G401 (cell line): ENCODE measurements at regions not wholly inside any gene's neighbourhood (a gene's known extent, or its start where the extent isn't known, plus 50 kb on each side); places are given as distances from the start of the nearest gene placed in this dataset.

Experiments used
- DNase-seq: peaks from one replicate; pipeline ENCODE4 v3.0.0-alpha.2; 2015; ENCODE audit warnings: low spot score
- in situ Hi-C: cut with HindIII; loops from 2 replicates; pipeline ENCODE4 v1.10.0; 2016; ENCODE audit warnings: low sequenced_read_pairs, mixed read lengths

DNA sequence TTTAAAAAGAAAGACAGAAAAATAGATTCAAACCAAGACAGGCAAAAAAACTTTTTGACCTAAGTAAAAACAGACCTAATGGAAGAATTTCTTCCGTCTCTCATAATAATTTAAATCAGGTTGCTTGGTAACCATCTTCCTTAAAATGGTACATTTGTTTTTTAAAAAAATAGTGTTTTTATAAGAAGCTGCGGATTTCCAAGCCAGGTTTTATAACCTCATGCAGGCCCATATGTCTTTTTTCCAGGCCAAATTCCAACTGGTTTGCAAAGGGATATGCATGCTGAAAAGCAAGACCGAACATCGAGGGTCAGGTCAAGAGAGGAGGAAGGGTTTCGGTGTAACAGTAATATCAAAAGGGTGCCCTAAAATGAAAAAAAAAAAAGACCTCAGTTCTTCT lies 172.9 kb downstream of the MAIP1 start:
- in situ Hi-C loops = no loop called here
- DNase-seq = peak; percentile 52

DNA sequence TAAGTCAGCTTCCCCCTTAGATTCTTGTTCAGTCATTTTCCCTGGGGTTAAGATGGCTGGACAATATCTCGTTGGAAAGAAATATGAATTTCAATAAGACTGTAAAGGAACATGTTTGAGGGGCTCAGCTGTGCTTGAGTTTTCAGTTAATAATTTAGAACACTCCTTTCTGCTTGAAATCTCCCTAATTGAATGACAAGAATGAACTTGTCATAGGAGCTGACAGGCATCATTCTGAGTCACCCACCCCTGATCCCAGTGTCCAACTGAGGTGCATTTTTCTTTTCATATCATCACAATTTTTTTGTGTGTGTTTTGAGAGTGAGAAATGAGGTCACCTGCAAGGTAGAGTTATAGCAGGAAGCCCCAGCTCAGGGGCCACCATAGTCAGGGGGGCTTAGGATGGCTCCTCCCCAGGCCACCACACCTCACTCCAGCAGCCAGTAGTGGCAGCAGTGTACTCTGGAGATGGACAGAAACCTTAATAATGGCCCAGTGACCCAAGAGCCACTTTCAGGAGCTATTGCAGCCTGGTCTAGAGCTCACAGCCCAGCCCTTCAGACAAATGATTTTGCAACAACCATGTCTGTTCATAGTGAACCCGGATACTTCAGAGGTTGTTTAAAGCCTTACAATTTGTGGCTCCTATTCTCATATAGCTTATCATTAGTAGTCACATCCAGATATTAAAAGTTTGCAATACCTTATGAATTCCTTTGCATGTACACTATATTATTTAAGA lies 174.5 kb downstream of the MAIP1 start:
- no peak for DNase-seq
- in situ Hi-C loops = no loop called here

DNA sequence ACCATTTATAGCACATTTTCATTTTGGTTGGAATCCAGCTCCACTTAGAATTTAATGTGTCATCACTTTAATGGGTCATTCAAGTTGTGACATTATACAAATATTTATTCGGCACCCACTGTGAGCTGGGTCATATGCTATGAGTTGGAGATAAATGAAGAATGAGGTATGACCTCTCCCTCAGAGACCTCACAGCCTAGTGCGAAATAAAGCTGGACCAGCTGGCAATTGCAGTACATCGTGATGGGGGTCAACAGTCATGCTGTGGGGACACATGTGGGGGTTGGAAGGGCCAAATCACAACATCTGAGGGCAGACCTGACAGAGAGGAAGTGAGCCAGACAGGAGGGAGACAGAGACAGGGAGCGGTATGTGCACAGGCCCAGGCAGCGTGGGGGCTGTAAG lies 175.4 kb downstream of the MAIP1 start:
- no peak for DNase-seq
- in situ Hi-C loops = no loop called here

DNA sequence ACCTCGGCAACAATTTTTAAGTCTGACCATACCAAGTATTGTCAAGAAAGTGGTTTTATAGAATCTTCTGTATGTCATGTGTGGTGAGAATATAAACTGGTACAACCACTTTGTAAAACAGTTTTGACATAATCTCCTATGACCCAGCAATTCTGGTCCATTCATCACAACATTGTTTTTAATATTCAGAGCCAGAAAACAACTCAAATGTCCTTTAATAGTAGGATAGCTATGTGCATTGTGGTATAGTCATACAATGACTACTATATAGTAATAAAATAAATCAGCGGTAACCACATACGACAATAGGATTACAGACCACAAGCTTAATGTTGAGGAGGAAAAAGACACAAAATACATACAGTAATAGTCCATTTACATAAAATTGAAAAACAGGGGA lies 175.2 kb upstream of the SPATS2L start:
- no peak for DNase-seq
- in situ Hi-C loops = no loop called here

DNA sequence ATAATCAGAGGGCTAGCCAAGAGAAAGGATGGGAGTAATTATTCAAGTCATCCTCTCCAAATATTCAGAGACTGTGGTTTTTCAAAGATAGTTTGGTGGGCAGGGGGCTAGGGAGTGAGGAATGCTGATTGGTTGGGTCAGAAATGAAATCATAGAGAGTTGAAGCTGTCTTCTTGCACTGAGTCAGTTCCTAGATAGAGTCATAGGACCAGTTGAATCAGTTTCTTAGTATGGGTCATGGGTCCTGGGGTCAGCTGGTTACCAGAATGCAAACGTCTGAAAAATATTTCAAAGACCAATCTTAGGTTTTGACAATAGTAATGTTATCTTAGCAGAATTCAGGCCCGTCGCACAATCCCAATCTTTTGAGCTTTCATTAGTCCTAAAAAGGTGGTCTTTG lies 171.4 kb upstream of the SPATS2L start:
- in situ Hi-C loops = no loop called here
- DNase-seq = no peak

DNA sequence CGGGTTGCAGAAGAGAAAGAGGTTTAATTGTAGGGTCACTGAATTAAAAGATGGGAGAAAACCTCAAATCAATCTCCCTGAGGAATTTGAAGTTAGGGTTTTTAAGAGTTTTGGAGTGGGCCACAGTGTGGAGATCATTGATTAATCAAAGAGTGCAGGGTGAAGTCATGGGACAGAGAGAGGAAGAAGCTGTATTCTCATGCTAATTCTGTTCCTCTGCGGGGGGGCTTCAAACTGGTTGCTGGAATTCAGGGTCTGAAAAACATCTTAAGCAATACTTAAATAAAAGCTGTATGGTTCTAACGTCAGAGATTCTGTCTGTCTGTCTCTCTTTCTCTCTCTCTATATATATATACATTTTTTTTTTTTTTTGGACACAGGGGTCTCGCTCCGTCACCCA lies 169.8 kb upstream of the SPATS2L start:
- DNase-seq = no peak
- in situ Hi-C loops = no loop called here

DNA sequence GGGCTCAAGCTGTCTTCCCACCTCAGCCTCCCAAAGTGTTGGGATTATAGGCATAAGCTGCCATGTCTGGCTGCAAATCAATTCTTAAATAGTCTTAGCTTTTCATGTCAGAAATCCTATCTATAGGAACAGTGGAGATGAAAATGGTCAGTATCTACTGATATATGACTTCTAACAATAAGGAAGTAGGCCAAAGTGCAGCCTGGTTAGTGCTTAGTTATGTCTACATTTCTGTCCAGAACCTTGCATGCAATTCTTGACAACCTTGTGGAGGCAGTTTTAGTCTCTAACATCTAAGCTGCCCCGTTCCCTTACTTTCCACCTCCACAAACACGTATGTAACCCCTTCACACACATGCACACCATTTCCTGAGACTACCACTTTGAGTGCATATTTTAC lies 169.2 kb upstream of the SPATS2L start:
- in situ Hi-C loops = no loop called here
- DNase-seq = no peak

DNA sequence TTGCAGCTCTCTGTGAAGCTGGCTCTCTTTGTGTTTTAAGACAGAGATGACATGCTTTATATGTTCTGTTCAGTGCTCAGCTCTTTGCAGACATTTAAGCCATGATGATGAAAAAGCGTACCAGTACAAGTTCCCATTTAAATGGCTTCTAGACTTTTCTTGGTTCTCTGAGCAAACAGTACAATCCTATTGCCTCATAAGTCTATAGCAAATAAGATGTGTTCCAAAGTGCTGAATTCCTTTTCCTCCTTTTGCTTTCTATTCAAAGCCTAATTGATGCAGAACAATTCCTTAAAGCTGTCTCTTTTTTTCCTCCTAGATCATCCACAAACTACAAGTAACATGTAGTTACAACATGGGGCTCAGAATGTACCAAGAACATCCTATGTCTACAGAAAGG lies 168.8 kb upstream of the SPATS2L start:
- in situ Hi-C loops = no loop called here
- DNase-seq = no peak

DNA sequence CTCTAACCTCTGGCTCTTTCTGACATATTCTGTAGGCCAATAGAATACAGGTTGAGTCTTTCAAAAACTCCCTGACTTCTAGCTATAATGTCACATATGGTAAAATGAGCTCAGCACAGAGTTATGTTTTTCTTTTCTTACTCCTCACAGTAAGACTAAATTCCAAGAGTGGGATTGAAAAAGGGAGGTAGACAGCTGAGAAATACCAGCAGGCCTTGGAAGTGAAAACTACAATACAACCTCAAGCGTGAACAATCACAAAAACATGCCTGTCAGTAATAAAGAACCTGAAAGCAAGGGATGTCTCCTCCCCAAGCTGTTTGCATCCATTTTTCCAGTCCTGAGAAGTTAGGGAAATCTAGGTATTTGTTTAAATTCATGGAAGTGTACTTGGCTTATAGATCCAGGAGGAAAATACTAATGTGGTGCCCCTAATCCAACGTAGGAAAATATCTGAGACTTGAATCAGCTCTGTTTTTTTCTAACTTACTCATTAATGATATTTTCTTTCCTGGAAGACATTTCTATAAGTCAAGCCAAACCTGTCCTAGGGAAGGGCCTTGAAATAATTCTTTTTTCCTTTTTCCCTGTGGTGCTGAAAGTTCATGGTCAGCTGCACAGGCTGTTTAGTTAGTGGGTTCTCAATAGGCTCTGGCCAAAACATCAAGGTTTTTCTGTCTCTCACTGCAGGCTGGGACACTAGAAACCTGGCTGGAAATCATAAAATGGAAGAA lies 167.9 kb upstream of the SPATS2L start:
- peak; percentile 12 for DNase-seq
- in situ Hi-C loops = no loop called here

DNA sequence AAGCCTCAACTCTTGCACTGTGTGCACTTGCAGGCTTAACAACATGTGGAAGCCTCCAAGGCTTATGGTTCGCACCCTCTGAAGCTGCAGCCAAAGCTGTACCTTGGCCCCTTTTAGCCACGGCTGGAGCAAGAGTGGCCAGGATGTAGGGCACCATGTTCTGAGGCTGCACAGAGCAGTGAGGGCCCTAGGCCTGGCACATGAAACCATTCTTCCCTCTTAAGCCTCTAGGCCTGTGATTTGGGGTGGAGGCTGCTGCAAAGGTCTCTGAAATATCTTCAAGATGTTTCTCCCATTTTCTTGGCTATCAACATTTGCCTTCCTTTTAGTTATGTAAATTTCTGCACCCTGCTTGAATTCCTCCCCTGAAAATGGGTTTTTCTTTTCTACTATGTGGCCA lies 161.9 kb upstream of the SPATS2L start:
- DNase-seq = no peak
- in situ Hi-C loops = no loop called here

DNA sequence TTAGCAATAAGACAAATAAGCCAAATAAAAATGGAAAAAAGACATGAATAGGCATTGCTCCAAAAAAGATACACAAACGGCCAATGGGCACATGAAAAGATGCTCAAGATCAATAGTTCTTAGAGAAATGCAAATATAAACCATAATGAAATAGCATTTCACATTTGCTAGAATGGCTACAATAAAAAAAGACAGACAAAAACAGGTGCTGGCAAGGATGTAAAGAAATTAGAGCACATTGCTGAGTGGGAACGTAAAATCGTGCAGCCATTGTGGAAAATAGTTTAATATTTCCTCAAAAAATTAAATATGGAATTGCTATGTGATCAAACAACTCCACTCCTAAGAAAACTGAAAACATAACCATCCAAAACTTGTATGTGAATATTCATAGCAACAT lies 160.0 kb upstream of the SPATS2L start:
- DNase-seq = no peak
- in situ Hi-C loops = no loop called here

DNA sequence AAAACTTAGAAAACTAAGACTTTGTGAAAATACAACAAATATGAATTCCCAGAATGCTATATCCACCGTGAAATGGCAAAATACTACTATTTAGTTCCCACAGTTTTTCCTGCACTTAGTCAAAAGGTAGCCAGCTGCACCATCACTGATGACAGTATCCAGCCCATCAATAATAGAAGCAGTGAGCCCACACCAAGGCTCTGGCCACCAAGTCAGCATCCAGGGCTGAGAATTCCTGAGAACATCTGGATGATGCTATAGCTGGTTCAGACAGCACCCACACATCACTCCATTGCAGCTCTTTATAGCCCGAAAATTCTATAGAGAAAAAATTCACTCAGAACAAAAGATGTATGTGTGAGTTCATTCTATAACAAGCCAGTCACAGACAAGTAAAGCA lies 159.1 kb upstream of the SPATS2L start:
- no peak for DNase-seq
- in situ Hi-C loops = no loop called here

DNA sequence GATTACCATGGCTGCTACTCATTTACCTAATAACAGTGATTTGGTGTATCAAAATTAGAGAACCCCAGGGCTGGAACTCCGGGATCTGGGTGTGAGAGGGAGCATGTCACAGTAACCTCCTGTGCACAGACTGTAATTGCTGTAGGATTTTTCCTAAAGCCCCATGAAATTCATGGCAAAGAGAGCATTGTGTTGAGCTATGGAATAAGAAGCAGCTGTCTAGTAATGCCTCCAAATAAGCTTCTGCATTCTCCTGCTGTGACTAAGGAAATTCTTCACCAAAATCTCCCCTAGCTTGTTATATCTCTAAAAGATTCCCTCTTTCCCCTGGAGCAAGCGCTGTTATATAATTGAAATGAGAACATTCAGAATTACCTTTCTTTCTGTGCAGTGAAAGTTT lies 158.1 kb upstream of the SPATS2L start:
- in situ Hi-C loops = no loop called here
- DNase-seq = no peak

DNA sequence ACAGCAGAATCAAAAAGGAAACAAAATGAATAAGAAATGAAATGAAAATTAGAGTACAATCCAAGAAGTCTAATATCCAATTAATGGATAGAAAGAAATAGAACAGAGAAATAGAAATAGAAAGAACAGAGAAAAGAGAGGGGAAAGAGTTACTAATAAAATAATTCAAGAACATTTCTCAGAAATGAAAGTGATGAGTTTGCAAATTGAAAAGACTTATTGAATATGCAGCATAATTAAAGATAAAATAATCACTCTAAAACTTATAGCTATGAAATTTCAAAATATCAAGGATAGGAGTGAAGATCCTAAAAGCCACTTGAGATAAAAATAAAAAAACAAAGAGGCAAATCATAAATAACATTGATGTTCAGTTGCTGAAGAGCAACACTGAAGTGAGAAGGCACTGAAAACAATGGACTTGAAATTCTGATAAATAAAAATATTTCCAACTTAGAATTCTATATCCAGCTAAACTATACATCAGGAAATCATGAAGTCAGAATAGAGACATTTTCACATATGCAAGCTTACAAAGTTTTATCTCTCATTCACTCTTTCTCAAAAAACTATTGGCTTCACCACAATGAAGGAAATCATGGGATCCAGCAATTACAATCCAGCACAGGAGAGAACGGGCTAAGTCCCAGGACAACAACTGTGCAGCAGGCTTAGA lies 155.9 kb upstream of the SPATS2L start:
- in situ Hi-C loops = no loop called here
- DNase-seq = no peak

DNA sequence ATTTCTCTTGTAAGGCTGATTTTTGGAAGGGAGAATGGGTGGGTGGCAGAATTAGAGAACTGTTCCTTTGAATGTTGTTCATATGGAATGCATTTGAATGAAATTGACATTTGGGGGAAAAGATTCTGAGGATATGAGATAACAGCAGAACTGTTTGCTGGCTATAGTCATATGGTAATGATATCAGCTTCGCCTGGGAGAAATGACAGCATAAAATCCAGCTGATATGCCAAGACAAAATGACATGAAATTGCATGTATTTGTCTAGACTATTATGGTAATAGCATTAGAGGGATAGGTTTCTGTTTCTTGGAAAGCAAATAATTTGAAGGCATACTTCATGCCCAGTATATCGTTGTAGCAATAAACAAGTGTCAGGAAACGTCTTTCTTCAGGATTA lies 150.8 kb upstream of the SPATS2L start:
- no peak for DNase-seq

DNA sequence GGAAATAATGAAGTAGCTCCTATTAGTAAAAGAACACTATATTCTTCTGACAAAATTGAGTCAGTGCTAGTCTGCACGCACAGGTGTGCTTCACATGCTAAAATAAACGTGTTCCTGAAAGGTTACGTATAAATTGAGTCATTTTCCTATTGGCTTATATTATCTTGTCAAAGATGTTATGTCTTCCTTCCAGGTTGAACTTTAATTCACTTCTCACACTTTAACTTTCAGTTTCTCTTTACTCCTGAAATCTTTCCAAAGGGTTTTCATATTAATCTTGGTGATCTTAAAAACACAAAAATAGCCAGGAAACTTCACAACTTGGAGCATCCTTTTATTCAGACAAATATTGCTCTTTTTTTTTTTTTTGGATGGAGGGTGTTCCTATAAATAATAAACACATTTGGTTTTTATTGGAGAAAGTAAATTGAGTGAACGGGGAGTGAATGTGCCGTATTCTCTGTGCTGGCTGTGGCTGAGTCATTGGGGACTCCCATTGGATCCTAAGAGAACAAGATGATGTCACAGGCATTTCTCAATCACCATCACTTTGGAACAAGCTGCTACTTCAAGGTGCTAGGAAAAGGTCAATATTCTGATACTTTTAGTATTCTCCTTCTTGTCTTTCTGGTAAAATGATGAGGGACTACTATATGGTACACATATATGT lies 150.2 kb upstream of the SPATS2L start:
- in situ Hi-C loops = no loop called here
- DNase-seq = no peak

More for the DNA sequence above, 150.8 kb upstream of the SPATS2L start:
- in situ Hi-C loops = no loop called here

DNA sequence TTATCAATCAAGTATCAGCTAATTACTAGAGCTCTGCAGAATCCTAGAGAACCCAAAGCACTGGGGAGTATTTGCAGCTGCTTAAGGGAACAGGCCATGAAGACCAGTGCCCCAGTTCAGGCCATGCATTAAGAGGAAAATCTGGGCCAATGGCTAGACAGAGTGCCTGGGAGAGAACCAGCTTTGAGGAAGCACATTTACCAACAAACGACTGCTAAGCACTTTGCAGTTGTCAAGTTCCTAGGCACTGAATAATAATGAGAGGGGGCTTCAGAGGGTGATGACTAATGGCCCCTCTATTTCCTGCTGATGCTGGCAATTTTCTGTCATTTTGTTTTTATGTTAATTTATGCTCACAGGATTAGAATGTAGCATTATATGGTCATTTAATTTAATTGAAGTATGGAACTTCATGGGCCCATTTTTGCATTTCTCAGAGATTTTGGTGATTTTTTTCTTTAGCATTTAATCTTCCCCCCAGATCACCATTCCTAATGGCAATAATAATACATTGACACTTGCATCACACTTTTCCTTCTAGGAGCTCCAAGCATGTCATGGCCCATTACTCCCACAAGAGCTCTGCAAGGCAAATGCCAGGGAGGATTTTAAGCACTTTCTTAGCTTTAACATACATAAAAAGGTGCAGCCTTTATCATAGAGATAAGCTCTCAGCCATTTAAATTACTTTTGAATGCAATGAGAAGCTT lies 147.7 kb upstream of the SPATS2L start:
- no peak for DNase-seq

DNA sequence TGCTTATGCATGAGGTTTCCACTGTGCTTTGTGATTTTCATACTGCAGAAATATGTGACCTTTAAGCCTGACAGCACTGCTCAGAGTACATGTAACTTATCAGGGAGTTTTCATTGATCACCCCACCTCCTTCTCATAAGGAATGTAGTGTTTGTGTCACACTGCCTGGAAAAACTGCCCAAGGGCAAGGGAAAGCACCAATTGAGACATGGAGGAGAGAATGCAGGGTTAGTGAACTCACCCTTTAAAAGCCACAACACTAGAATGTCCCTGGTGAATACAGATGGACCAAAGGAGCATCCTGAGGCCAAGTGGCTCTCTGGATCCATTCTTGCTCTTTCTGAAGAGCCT lies 147.2 kb upstream of the SPATS2L start:
- in situ Hi-C loops = no loop called here
- no peak for DNase-seq

More for the DNA sequence above, 147.7 kb upstream of the SPATS2L start:
- in situ Hi-C loops = no loop called here
